IPS-18c (cell line): ENCODE measurements at regions not wholly inside any gene's neighbourhood (a gene's known extent, or its start where the extent isn't known, plus 50 kb on each side); places are given as distances from the start of the nearest gene placed in this dataset.

Source experiments
- H3K4me3 ChIP-seq: 2 replicates; pipeline ENCODE4 v1.7.0; 2013; ENCODE audit warnings: low read depth, mild to moderate bottlenecking, low read length, moderate library complexity; ENCODE audit not compliant: insufficient read depth
- H3K9me3 ChIP-seq: one replicate; pipeline ENCODE4 v1.6.1; 2013; ENCODE audit warnings: mild to moderate bottlenecking, low read length, moderate library complexity; ENCODE audit not compliant: control insufficient read depth, insufficient read depth

DNA sequence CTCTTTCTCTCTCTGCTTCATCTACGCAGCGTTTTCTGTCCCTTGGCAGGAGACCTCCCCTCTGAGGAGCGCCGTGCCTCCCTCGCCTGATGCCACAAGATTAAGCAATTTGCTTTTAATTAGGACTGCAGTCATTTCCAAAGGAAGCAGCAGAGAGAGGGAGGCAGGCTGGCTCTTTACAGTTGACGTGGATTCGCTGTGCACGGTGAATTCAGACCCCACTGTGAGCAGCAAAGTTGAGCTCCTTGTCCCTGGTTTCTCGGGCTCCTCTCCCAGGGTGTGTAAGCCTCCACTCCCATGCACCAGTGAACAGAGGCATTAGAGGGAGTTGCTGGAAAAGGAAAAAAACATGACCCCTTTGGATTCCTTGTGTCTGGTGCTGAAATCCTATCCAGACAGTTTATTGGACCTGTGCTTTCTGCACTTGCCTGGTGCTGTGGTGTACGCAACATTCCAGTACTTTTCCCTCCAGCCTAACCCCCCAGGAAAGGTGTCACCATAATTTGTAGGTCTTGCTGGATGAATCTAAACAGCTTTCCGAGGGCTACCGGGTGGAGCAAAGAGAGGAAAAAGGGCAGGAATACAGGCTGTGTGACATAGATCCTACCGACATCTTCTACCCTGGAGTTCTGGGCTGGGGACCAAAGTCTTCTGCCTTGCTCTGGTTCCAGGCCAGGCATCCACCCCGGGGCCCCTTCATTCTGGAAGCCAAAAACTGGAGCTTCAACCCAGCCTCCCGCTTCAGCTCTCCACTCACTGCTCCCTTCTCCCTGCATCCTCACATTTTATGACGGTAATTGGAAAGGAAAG, 171.0 kb downstream of the MAF start:
- H3K9me3 ChIP-seq, result no peaks in the 10 kb centered on the region
- H3K4me3 ChIP-seq, result no peak overlapping the region

DNA sequence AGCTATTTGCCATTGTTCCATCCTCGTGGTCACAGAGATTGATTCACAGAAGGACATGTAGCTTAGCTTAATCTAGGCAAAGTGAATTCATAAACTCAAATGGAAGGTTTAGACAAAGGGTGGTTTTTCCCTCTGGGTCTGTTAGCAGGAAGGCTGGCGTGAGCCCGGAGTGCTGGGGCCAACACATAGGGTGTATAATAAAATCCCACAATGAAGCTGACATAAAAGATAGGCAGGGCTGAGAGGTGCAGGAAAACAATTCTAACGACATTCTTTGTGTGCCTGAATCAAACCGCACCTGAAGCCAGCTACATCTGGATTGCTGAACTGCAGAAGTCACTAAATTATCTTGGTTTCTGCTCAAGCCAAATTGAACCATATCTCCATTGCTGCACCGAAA, 173.9 kb downstream of the MAF start:
- Histone ChIP-seq H3K4me3 (no peak overlapping the region), H3K9me3 (peaks cover 2% of the 10 kb centered on the region)

- H3K4me3 ChIP-seq, result no peak overlapping the region
- H3K9me3 ChIP-seq, result peaks cover 2% of the 10 kb centered on the region
Observed at GRCh38 chr16:79422064-79422463, 178.5 kb downstream of the MAF start.

GRCh38 chr16:79421126-79421525, 179.4 kb downstream of the MAF start:
- peaks cover 2% of the 10 kb centered on the region for H3K9me3 ChIP-seq

DNA sequence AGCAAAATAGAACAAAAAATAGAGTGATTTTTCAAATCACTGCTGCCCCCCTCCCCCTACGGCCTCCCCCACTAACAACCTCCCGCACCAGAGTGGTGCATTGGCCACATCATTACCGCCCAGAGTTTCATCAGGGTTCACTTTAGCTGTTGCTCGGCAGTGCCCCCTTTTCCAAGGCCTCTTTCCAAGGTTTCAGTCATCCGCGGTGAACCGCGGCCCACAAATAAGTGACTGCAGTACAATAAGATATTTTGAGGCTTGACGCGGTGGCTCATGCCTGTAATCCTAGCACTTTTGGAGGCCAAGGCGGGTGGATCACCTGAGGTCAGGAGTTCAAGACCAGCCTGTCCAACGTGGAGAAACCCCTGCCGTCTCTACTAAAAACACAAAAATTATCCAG, 180.0 kb downstream of the MAF start:
- no peak overlapping the region for H3K4me3 ChIP-seq
- H3K9me3 ChIP-seq, result peaks cover 4% of the 10 kb centered on the region

More at GRCh38 chr16:79421126-79421525, 179.4 kb downstream of the MAF start:
- H3K4me3 ChIP-seq, result no peak overlapping the region

GRCh38 chr16:79419148-79419547, 181.4 kb downstream of the MAF start:
- peaks cover 2% of the 10 kb centered on the region for H3K9me3 ChIP-seq

GRCh38 chr16:79417601-79418008, 182.9 kb downstream of the MAF start:
- Histone ChIP-seq H3K9me3 (peaks cover 2% of the 10 kb centered on the region), H3K4me3 (no peak overlapping the region)

More at GRCh38 chr16:79419148-79419547, 181.4 kb downstream of the MAF start:
- no peak overlapping the region for H3K4me3 ChIP-seq

GRCh38 chr16:79415983-79416640, 184.4 kb downstream of the MAF start:
- H3K4me3 ChIP-seq, result no peak overlapping the region
- peaks cover 2% of the 10 kb centered on the region for H3K9me3 ChIP-seq

DNA sequence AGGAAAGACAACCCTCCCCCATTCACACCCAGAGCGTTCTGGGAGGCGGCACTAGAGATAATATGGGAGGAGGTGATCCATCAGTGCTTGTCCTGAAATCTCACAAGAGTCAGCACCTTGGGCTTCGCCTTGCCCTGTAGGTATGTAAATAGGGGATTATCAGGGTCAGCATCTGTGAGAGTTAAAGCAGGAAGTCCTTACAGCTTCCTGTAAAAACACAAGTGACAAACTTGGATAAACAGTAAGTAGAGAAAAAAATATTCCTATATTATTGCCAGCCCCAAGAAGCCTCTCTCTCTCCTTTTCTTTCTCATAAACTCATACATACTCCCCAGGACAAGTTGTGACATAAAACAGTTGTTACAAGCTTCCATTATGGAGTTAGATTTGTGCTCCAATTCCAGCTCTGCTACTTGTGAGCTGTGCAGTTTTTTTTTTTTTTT, 187.7 kb downstream of the MAF start:
- Histone ChIP-seq H3K4me3 (no peak overlapping the region), H3K9me3 (peaks cover 2% of the 10 kb centered on the region)

GRCh38 chr16:79411805-79412204, 188.7 kb downstream of the MAF start:
- H3K9me3 ChIP-seq, result peaks cover 2% of the 10 kb centered on the region
- no peak overlapping the region for H3K4me3 ChIP-seq

DNA sequence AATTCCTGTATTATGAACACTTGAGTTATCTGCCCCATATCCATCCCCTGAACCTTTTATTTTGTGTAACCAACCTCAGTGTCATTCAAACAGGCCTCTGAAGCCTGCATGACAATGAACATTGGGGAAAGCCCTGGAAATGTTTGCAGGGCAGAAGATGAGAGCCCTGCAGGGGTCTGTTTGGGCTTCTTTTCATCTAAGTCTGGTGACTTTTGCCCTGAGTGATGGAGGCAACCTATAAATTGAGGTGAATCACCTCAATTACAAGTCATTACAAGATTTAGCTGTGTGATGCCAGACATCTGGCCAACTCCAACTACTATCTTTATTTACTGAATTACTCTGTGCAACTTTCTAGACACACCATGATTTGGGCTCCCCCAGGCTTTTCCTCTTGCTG, 189.2 kb downstream of the MAF start:
- no peak overlapping the region for H3K4me3 ChIP-seq
- peaks cover 2% of the 10 kb centered on the region for H3K9me3 ChIP-seq

GRCh38 chr16:79409978-79410377, 190.6 kb downstream of the MAF start:
- no peak overlapping the region for H3K4me3 ChIP-seq
- H3K9me3 ChIP-seq, result no peaks in the 10 kb centered on the region

- Histone ChIP-seq H3K4me3 (no peak overlapping the region), H3K9me3 (no peaks in the 10 kb centered on the region)
Observed at GRCh38 chr16:79408355-79408754, 192.2 kb downstream of the MAF start.

GRCh38 chr16:79407461-79408135, 192.9 kb downstream of the MAF start:
- no peaks in the 10 kb centered on the region for H3K9me3 ChIP-seq
- no peak overlapping the region for H3K4me3 ChIP-seq

GRCh38 chr16:79407005-79407404, 193.5 kb downstream of the MAF start:
- Histone ChIP-seq H3K4me3 (no peak overlapping the region), H3K9me3 (no peaks in the 10 kb centered on the region)

GRCh38 chr16:79404571-79404970, 196.0 kb downstream of the MAF start:
- no peaks in the 10 kb centered on the region for H3K9me3 ChIP-seq
- H3K4me3 ChIP-seq, result no peak overlapping the region

DNA sequence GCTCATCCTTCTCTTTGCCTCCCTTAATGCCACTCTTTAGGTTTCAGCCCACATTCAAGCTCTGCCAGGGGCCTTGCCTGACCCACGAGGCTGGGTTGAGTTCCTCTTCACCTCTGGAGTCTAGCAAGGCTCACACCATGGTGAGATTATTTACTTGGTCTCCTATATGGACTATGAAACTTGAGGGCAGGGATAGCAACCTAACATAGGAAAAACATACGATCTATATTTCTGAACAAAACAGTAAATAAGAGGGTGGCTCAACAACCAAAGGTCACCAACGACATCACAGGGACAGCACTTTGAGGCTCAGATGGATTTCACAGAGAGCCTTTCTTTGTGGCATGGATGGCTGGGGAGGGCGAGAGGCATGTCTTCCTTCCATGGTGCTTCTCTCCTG, 197.0 kb downstream of the MAF start:
- Histone ChIP-seq H3K4me3 (no peak overlapping the region), H3K9me3 (no peaks in the 10 kb centered on the region)

DNA sequence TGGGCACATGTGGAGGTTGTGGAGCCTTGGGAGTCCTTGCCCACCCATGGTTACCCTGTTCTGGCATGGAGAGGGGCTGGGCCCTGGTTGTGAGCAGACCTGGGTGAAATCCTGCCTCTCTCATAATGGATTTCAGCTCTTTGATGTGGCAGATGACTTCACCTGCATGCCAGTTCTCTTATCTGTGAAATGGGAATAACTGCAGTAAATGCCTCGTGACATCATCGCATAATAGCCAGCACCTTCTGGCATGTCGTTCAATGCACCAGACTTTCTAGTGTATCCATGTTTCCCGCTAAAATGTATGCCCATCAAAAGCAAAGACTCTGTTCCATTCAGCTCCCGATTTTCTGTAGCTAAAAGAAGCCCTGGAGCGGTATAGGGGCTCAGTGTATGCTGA, 197.6 kb downstream of the MAF start:
- Histone ChIP-seq H3K4me3 (no peak overlapping the region), H3K9me3 (no peaks in the 10 kb centered on the region)
